ENCODE measurements at regions not wholly inside any gene's neighbourhood (a gene's known extent, or its start where the extent isn't known, plus 50 kb on each side); places are given as distances from the start of the nearest gene placed in this dataset.

- Histone ChIP-seq H3K27ac (peak overlapping the region in 1 of 10 donors; percentile 6), H3K9me3 (peaks cover 0 to 9% (median 0%) of the 10 kb centered on the region in 11 donors)
Measured at GRCh38 chr2:196431957-196432356, 207.6 kb upstream of the CCDC150 start.

GRCh38 chr2:196433116-196433515 is 206.4 kb upstream of the CCDC150 start:
- TF ChIP-seq, protein P1, sequence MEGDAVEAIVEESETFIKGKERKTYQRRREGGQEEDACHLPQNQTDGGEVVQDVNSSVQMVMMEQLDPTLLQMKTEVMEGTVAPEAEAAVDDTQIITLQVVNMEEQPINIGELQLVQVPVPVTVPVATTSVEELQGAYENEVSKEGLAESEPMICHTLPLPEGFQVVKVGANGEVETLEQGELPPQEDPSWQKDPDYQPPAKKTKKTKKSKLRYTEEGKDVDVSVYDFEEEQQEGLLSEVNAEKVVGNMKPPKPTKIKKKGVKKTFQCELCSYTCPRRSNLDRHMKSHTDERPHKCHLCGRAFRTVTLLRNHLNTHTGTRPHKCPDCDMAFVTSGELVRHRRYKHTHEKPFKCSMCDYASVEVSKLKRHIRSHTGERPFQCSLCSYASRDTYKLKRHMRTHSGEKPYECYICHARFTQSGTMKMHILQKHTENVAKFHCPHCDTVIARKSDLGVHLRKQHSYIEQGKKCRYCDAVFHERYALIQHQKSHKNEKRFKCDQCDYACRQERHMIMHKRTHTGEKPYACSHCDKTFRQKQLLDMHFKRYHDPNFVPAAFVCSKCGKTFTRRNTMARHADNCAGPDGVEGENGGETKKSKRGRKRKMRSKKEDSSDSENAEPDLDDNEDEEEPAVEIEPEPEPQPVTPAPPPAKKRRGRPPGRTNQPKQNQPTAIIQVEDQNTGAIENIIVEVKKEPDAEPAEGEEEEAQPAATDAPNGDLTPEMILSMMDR (IDR thresholded peaks at IDR 0.05): no peak
- Histone ChIP-seq H3K27ac (no peak overlapping the region), H3K36me3 (no peaks in the 10 kb centered on the region), H3K9me3 (no peaks in the 10 kb centered on the region), H3K27me3 (no peaks in the 10 kb centered on the region), H3K4me1 (peaks cover 0 to 71% (median 32%) of the 10 kb centered on the region in 9 donors), H3K4me3 (no peak overlapping the region)
- ATAC-seq (no peak), DNase-seq (no peak)
- 95 to 96% methylated on average over 13 of the region's 13 CpGs for WGBS, 2 donors
- intact Hi-C loops (cut with DNase I): loop anchor here in 2 of 10 donors (5.0 kb wide), 1 partner anchor 71 kb away; no protein-coding TSS in a partner anchor

More at GRCh38 chr2:196431957-196432356, 207.6 kb upstream of the CCDC150 start:
- H3K36me3 ChIP-seq: peaks cover 0 to 1% (median 0%) of the 10 kb centered on the region in 9 donors
- no peaks in the 10 kb centered on the region for H3K27me3 ChIP-seq
- intact Hi-C loops (cut with DNase I): loop anchor here in 2 of 10 donors (5.0 kb wide), 1 partner anchor 70 kb away; no protein-coding TSS in a partner anchor
- no peak overlapping the region for H3K4me3 ChIP-seq
- 57 to 61% methylated on average over 4 of the region's 4 CpGs for WGBS, 2 donors
- TF ChIP-seq, protein P1 (IDR thresholded peaks at IDR 0.05): peak in 7 of 9 donors; percentile 19 to 49 (median 27)
- DNase-seq (no peak), ATAC-seq (no peak)
- H3K4me1 ChIP-seq: peaks cover 0 to 75% (median 32%) of the 10 kb centered on the region in 9 donors

GRCh38 chr2:196434217-196434616 is 205.3 kb upstream of the CCDC150 start:
- ATAC-seq (peak; percentile 52 to 84 (median 76)), DNase-seq (peak in 1 of 2 donors; percentile 22)
- TF ChIP-seq, protein P1 (IDR thresholded peaks at IDR 0.05): no peak
- H3K27me3 ChIP-seq: no peaks in the 10 kb centered on the region
- H3K4me3 ChIP-seq: no peak overlapping the region
- intact Hi-C loops (cut with DNase I): loop anchor here in 2 of 10 donors (5.0 kb wide), 1 partner anchor 72 kb away; no protein-coding TSS in a partner anchor
- peaks cover 0 to 68% (median 34%) of the 10 kb centered on the region in 9 donors for H3K4me1 ChIP-seq
- H3K27ac ChIP-seq: peak overlapping the region in 3 of 10 donors; percentile 15 to 46 (median 23)
- no peaks in the 10 kb centered on the region for H3K36me3 ChIP-seq
- WGBS, 2 donors: 52 to 69% methylated on average over 5 of the region's 5 CpGs
- no peaks in the 10 kb centered on the region for H3K9me3 ChIP-seq

GRCh38 chr2:196435189-196435588 is 204.3 kb upstream of the CCDC150 start:
- Histone ChIP-seq H3K36me3 (no peaks in the 10 kb centered on the region), H3K27ac (peak overlapping the region in 2 of 10 donors; percentile 23 to 36), H3K4me3 (no peak overlapping the region), H3K27me3 (no peaks in the 10 kb centered on the region), H3K4me1 (peaks cover 0 to 71% (median 37%) of the 10 kb centered on the region in 9 donors), H3K9me3 (no peaks in the 10 kb centered on the region)
- TF ChIP-seq, protein P1 (IDR thresholded peaks at IDR 0.05): no peak
- ATAC-seq (peak in 2 of 8 donors; percentile 44 to 61), DNase-seq (no peak)
- intact Hi-C loops (cut with DNase I): no loop called here
